GM18870 (cell line): ENCODE measurements at regions not wholly inside any gene's neighbourhood (a gene's known extent, or its start where the extent isn't known, plus 50 kb on each side); places are given as distances from the start of the nearest gene placed in this dataset.

Experiments used
- ATAC-seq: cut with Tn5 transposase; IDR thresholded peaks from one replicate; pipeline ENCODE4 v1.9.1; 2021; ENCODE audit warnings: moderate library complexity; ENCODE audit not compliant: unreplicated experiment

- ATAC-seq, result no peak
Observed at GRCh38 chr14:97458661-97459579, 661.7 kb downstream of the VRK1 start.

GRCh38 chr14:97462081-97462480, 664.9 kb downstream of the VRK1 start:
- ATAC-seq, result no peak

GRCh38 chr14:97468220-97468619, 671.0 kb downstream of the VRK1 start:
- no peak for ATAC-seq

- ATAC-seq, result no peak
Observed at GRCh38 chr14:97477353-97477752, 680.2 kb downstream of the VRK1 start.

- no peak for ATAC-seq
Observed at GRCh38 chr14:97485201-97485600, 688.0 kb downstream of the VRK1 start.

GRCh38 chr14:97486601-97487120, 689.5 kb downstream of the VRK1 start:
- ATAC-seq, result no peak

GRCh38 chr14:97489750-97490149, 692.6 kb downstream of the VRK1 start:
- no peak for ATAC-seq

- ATAC-seq, result no peak
Observed at GRCh38 chr14:97490521-97491070, 693.4 kb downstream of the VRK1 start.

- no peak for ATAC-seq
Observed at GRCh38 chr14:97491697-97492096, 694.5 kb downstream of the VRK1 start.

- no peak for ATAC-seq
Observed at GRCh38 chr14:97499790-97500481, 702.8 kb downstream of the VRK1 start.

- no peak for ATAC-seq
Observed at GRCh38 chr14:97506626-97507025, 709.4 kb downstream of the VRK1 start.

- no peak for ATAC-seq
Observed at GRCh38 chr14:97513891-97514290, 716.7 kb downstream of the VRK1 start.

GRCh38 chr14:97517566-97518234, 720.5 kb downstream of the VRK1 start:
- ATAC-seq, result no peak

- ATAC-seq, result no peak
Observed at GRCh38 chr14:97523936-97524335, 726.8 kb downstream of the VRK1 start.

GRCh38 chr14:97524589-97525319, 727.6 kb downstream of the VRK1 start:
- no peak for ATAC-seq

- ATAC-seq, result no peak
Observed at GRCh38 chr14:97527993-97528392, 730.8 kb downstream of the VRK1 start.

- no peak for ATAC-seq
Observed at GRCh38 chr14:97532052-97532451, 734.9 kb downstream of the VRK1 start.

GRCh38 chr14:97536421-97536820, 739.2 kb downstream of the VRK1 start:
- ATAC-seq, result no peak

GRCh38 chr14:97538749-97539410, 741.7 kb downstream of the VRK1 start:
- no peak for ATAC-seq

- no peak for ATAC-seq
Observed at GRCh38 chr14:97539411-97539795, 742.2 kb downstream of the VRK1 start.
